HEK293 (cell line): ENCODE measurements at regions not wholly inside any gene's neighbourhood (a gene's known extent, or its start where the extent isn't known, plus 50 kb on each side); places are given as distances from the start of the nearest gene placed in this dataset.

Source experiments
- CTCF ChIA-PET: fragments of 350-600 bp; formaldehyde crosslinking; extraction: SDS; loops from one replicate; lab custom pipeline; 2021; ENCODE audit warnings: antibody characterized with exemption; lab: Yijun Ruan, JAX
- POLR2A ChIA-PET: fragments of 300-600 bp; formaldehyde crosslinking; extraction: SDS; loops from one replicate; lab custom pipeline; 2020; ENCODE audit warnings: antibody characterized with exemption, inconsistent platforms; lab: Yijun Ruan, JAX
- H3K27ac ChIP-seq: fragments of 200-500 bp; sonication (Bioruptor generic); 2 replicates; pipeline ENCODE4 v1.5.1; 2014; ENCODE audit warnings: low read depth, low read length, control low read depth, inconsistent platforms; ENCODE audit errors: extremely low read depth
- H3K36me3 ChIP-seq, 2 experiments: fragments of 200-500 bp in 1 of 2; sonication (Bioruptor generic) in 1 of 2; 1 replicate in 1 of 2; 2 replicates in 1 of 2; pipeline ENCODE4 v1.5.1; 2014 to 2017; ENCODE audit warnings: inconsistent platforms in 2 of 2, low read length in 2 of 2; ENCODE audit not compliant: control insufficient read depth in 2 of 2, insufficient read depth in 1 of 2
- H3K4me1 ChIP-seq: fragments of 200-500 bp; sonication (Bioruptor generic); 2 replicates; pipeline ENCODE4 v1.5.1; 2014; ENCODE audit warnings: mild to moderate bottlenecking, low read length, inconsistent platforms; ENCODE audit not compliant: control insufficient read depth, insufficient read depth
- H3K4me3 ChIP-seq: 2 replicates; pipeline ENCODE4 v1.5.1; 2011; ENCODE audit warnings: low read depth, mild to moderate bottlenecking, control low read depth, low read length, moderate library complexity
- H3K9me3 ChIP-seq: fragments of 200-500 bp; sonication (Bioruptor generic); 2 replicates; pipeline ENCODE4 v1.5.1; 2014; ENCODE audit warnings: low read depth, low read length, inconsistent platforms; ENCODE audit not compliant: control insufficient read depth, insufficient read depth
- BCL11A ChIP-seq: fragments of 450-650 bp; formaldehyde crosslinking; IDR thresholded peaks from 2 replicates; pipeline ENCODE4 v1.5.1; 2016; ENCODE audit warnings: low read depth, missing biosample characterization, missing genetic modification characterization
- FEZF1 ChIP-seq: fragments of 450-650 bp; formaldehyde crosslinking; IDR thresholded peaks from 2 replicates; pipeline ENCODE4 v1.5.1; 2016; ENCODE audit warnings: missing biosample characterization, missing genetic modification characterization
- GLIS1 ChIP-seq: fragments of 450-650 bp; formaldehyde crosslinking; IDR thresholded peaks from 2 replicates; pipeline ENCODE4 v1.5.1; 2016; ENCODE audit warnings: missing biosample characterization, missing genetic modification characterization
- PRDM1 ChIP-seq: fragments of 450-650 bp; formaldehyde crosslinking; IDR thresholded peaks from 2 replicates; pipeline ENCODE4; 2016; ENCODE audit warnings: missing biosample characterization, missing genetic modification characterization
- SP7 ChIP-seq: fragments of 450-650 bp; formaldehyde crosslinking; IDR thresholded peaks from 2 replicates; pipeline ENCODE4 v1.5.1; 2016; ENCODE audit warnings: missing biosample characterization, missing genetic modification characterization
- TCF7L2 ChIP-seq: IDR thresholded peaks from 2 replicates; pipeline ENCODE4 v1.6.1; 2011; ENCODE audit warnings: low read depth, mild to moderate bottlenecking, inconsistent platforms, low read length, moderate library complexity, borderline replicate concordance
- ZBTB1 ChIP-seq: fragments of 450-650 bp; formaldehyde crosslinking; IDR thresholded peaks from 2 replicates; pipeline ENCODE4 v1.5.1; 2016; ENCODE audit warnings: missing biosample characterization, missing genetic modification characterization
- ZBTB7A ChIP-seq: fragments of 450-650 bp; formaldehyde crosslinking; IDR thresholded peaks from 2 replicates; pipeline ENCODE4 v1.5.1; 2016; ENCODE audit warnings: low read depth, missing biosample characterization, missing genetic modification characterization
- ZFP41 ChIP-seq: fragments of 450-650 bp; formaldehyde crosslinking; IDR thresholded peaks from 2 replicates; pipeline ENCODE4 v1.5.1; 2016; ENCODE audit warnings: missing biosample characterization, missing genetic modification characterization, borderline replicate concordance
- ZNF138 ChIP-seq: fragments of 450-650 bp; formaldehyde crosslinking; IDR thresholded peaks from 2 replicates; pipeline ENCODE4 v1.5.1; 2016; ENCODE audit warnings: missing biosample characterization, missing genetic modification characterization, borderline replicate concordance
- ZNF146 ChIP-seq: fragments of 450-650 bp; formaldehyde crosslinking; IDR thresholded peaks from 2 replicates; pipeline ENCODE4 v1.5.1; 2016; ENCODE audit warnings: missing biosample characterization, missing genetic modification characterization
- ZNF174 ChIP-seq: fragments of 450-650 bp; formaldehyde crosslinking; IDR thresholded peaks from 2 replicates; pipeline ENCODE4 v1.5.0; 2017; ENCODE audit warnings: missing biosample characterization, mild to moderate bottlenecking, missing genetic modification characterization
- ZNF248 ChIP-seq: fragments of 450-650 bp; formaldehyde crosslinking; IDR thresholded peaks from 2 replicates; pipeline ENCODE4 v1.5.1; 2017; ENCODE audit warnings: missing biosample characterization, missing genetic modification characterization
- ZNF324 ChIP-seq: fragments of 450-650 bp; formaldehyde crosslinking; IDR thresholded peaks from 2 replicates; pipeline ENCODE4 v1.5.1; 2016; ENCODE audit warnings: missing biosample characterization, missing genetic modification characterization
- ZNF549 ChIP-seq: fragments of 450-650 bp; IDR thresholded peaks from 2 replicates; pipeline ENCODE4 v1.5.1; 2018; ENCODE audit warnings: missing biosample characterization, missing genetic modification characterization, mild to moderate bottlenecking, inconsistent platforms, moderate library complexity
- ZNF561 ChIP-seq: fragments of 450-650 bp; IDR thresholded peaks from 2 replicates; pipeline ENCODE4 v1.5.1; 2018; ENCODE audit warnings: missing biosample characterization, missing genetic modification characterization, borderline replicate concordance
- ZNF701 ChIP-seq: fragments of 450-650 bp; formaldehyde crosslinking; IDR thresholded peaks from 2 replicates; pipeline ENCODE4 v1.5.1; 2016; ENCODE audit warnings: missing biosample characterization, missing genetic modification characterization
- ZNF768 ChIP-seq: fragments of 450-650 bp; formaldehyde crosslinking; IDR thresholded peaks from 2 replicates; pipeline ENCODE4 v1.5.1; 2018; ENCODE audit warnings: missing biosample characterization, mild to moderate bottlenecking, missing genetic modification characterization
- ZNF776 ChIP-seq: fragments of 450-650 bp; formaldehyde crosslinking; IDR thresholded peaks from 2 replicates; pipeline ENCODE4 v1.5.0; 2017; ENCODE audit warnings: missing biosample characterization, missing genetic modification characterization, borderline replicate concordance
- ZNF785 ChIP-seq: fragments of 450-650 bp; formaldehyde crosslinking; IDR thresholded peaks from 2 replicates; pipeline ENCODE4 v1.5.1; 2016; ENCODE audit warnings: missing biosample characterization, missing genetic modification characterization
- TF ChIP-seq, protein P1 (sequence below): fragments of 450-650 bp; formaldehyde crosslinking; IDR thresholded peaks from 2 replicates; pipeline ENCODE4 v1.5.1; 2016; ENCODE audit warnings: missing biosample characterization, missing genetic modification characterization, low read depth
- TF ChIP-seq, protein P2 (sequence below): fragments of 450-650 bp; formaldehyde crosslinking; IDR thresholded peaks from 2 replicates; pipeline ENCODE4 v1.5.1; 2017; ENCODE audit warnings: missing biosample characterization, missing genetic modification characterization
- TF ChIP-seq, protein P3 (sequence below): fragments of 450-650 bp; formaldehyde crosslinking; IDR thresholded peaks from 2 replicates; pipeline ENCODE4 v1.5.1; 2016; ENCODE audit warnings: missing biosample characterization, missing genetic modification characterization

DNA sequence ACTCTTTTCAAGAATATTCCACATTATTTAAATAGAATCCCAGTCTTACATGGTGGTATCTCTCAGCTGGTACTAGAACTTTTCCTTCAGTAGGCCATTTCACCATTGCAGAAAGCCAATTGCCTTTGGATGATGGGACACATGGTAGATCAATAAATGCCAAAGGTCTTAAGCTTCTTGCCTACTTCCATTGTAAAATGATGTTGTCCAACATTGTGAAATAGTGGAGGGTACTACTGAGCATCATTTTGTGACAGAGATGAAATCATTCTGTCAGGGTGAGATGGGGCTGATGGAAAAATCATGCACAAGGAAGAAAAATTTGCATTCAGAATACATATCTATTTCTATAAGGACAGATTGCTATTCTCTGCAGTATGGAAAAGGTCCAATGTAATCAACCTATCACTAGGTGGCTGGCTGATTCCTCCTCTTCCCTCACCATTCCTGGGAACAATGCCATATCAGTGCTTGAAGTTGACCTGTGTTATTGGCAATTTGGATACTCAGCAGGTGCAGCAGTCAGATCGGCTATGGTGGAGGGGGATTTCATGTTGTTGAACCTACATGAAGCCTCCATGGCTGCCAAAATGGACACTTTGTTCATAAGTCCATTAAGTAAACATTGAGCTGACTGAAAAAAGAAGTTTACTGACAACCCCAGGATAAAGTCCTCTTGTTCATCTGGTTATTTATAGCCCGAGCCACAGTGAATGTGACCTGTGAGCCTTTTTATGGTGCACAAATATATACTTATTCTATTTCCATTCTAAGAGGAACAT is 596.9 kb upstream of the ARPP21 start (continued):
- TF ChIP-seq, protein P1, sequence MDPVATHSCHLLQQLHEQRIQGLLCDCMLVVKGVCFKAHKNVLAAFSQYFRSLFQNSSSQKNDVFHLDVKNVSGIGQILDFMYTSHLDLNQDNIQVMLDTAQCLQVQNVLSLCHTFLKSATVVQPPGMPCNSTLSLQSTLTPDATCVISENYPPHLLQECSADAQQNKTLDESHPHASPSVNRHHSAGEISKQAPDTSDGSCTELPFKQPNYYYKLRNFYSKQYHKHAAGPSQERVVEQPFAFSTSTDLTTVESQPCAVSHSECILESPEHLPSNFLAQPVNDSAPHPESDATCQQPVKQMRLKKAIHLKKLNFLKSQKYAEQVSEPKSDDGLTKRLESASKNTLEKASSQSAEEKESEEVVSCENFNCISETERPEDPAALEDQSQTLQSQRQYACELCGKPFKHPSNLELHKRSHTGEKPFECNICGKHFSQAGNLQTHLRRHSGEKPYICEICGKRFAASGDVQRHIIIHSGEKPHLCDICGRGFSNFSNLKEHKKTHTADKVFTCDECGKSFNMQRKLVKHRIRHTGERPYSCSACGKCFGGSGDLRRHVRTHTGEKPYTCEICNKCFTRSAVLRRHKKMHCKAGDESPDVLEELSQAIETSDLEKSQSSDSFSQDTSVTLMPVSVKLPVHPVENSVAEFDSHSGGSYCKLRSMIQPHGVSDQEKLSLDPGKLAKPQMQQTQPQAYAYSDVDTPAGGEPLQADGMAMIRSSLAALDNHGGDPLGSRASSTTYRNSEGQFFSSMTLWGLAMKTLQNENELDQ (tag by site-specific recombination): no peak
- TF ChIP-seq ZNF776 (tag by site-specific recombination) (no peak), PRDM1 (tag by site-specific recombination) (no peak), TCF7L2 (no peak), ZFP41 (no peak), ZBTB7A (tag by site-specific recombination) (no peak), ZNF138 (no peak)
- TF ChIP-seq, protein P2, sequence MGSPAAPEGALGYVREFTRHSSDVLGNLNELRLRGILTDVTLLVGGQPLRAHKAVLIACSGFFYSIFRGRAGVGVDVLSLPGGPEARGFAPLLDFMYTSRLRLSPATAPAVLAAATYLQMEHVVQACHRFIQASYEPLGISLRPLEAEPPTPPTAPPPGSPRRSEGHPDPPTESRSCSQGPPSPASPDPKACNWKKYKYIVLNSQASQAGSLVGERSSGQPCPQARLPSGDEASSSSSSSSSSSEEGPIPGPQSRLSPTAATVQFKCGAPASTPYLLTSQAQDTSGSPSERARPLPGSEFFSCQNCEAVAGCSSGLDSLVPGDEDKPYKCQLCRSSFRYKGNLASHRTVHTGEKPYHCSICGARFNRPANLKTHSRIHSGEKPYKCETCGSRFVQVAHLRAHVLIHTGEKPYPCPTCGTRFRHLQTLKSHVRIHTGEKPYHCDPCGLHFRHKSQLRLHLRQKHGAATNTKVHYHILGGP: no peak

DNA sequence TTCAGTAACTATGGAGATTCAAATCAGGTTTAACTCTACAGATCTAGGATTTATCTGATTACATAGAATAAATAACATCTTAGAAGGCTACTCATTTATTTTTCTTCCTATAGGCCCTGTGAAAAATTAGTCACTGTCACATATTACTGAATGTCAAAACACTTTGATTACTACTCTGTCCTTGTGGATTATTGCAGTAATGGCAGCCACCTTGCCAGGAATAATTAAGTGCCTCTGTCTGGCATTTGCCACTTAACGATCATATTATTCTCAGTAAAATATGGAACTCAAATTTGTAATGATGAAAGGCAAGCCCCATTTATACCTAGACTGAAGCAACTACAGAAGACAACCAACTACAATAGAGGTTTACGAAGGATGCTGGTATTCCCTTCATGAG is 596.3 kb upstream of the ARPP21 start:
- no peaks in the 10 kb centered on the region for H3K9me3 ChIP-seq
- no peak overlapping the region for H3K27ac ChIP-seq
- no peaks in the 10 kb centered on the region for H3K4me1 ChIP-seq
- H3K4me3 ChIP-seq: no peak overlapping the region
- POLR2A ChIA-PET: no interaction called here
- H3K36me3 ChIP-seq: no peaks in the 10 kb centered on the region
- no peak for TF ChIP-seq ZNF146 (tag by site-specific recombination)
- TF ChIP-seq ZBTB1: no peak
- TF ChIP-seq BCL11A (tag by site-specific recombination): no peak
- no peak for TF ChIP-seq PRDM1 (tag by site-specific recombination)
- CTCF ChIA-PET: no interaction called here

DNA sequence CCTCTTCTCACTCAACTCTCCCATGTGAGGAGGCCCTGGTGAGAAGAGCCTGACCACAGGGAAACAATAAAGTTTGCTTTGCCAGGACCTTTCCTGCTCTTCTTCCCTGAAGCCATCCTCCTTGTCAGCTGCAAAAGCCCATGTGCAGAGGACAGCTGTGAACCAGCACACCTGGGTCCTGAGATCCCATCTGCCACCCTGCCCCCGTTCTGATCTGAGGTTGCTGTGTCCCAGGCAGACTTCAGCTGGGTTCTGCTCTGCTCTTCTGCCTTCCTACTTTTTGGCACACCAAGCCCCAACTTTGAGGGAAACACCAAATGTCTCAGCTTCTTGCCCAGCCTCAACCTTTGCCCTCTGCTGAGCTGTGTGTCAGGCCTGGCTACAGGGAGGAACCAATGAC is 595.1 kb upstream of the ARPP21 start:
- CTCF ChIA-PET: no interaction called here
- POLR2A ChIA-PET: no interaction called here
- Histone ChIP-seq H3K9me3 (no peaks in the 10 kb centered on the region), H3K4me1 (no peaks in the 10 kb centered on the region), H3K36me3 (no peaks in the 10 kb centered on the region), H3K4me3 (no peak overlapping the region), H3K27ac (no peak overlapping the region)
- no peak for TF ChIP-seq SP7
- TF ChIP-seq ZNF549: no peak
- TF ChIP-seq ZNF324 (tag by site-specific recombination): no peak
- no peak for TF ChIP-seq FEZF1 (tag by site-specific recombination)
- TF ChIP-seq ZNF174 (tag by site-specific recombination): no peak
- TF ChIP-seq ZNF561 (tag by site-specific recombination): no peak
- no peak for TF ChIP-seq ZNF701 (tag by site-specific recombination)
- TF ChIP-seq ZNF785 (tag by site-specific recombination): no peak
- no peak for TF ChIP-seq ZNF768
- TF ChIP-seq ZNF248: no peak
- no peak for TF ChIP-seq GLIS1
- TF ChIP-seq, protein P3, sequence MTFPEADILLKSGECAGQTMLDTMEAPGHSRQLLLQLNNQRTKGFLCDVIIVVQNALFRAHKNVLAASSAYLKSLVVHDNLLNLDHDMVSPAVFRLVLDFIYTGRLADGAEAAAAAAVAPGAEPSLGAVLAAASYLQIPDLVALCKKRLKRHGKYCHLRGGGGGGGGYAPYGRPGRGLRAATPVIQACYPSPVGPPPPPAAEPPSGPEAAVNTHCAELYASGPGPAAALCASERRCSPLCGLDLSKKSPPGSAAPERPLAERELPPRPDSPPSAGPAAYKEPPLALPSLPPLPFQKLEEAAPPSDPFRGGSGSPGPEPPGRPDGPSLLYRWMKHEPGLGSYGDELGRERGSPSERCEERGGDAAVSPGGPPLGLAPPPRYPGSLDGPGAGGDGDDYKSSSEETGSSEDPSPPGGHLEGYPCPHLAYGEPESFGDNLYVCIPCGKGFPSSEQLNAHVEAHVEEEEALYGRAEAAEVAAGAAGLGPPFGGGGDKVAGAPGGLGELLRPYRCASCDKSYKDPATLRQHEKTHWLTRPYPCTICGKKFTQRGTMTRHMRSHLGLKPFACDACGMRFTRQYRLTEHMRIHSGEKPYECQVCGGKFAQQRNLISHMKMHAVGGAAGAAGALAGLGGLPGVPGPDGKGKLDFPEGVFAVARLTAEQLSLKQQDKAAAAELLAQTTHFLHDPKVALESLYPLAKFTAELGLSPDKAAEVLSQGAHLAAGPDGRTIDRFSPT: no peak
